Endothelial cell of umbilical vein (primary cell): ENCODE measurements at regions not wholly inside any gene's neighbourhood (a gene's known extent, or its start where the extent isn't known, plus 50 kb on each side); places are given as distances from the start of the nearest gene placed in this dataset.

ENCODE experiments used
- BruUV-seq: library from RNA; stranded (reverse); fragments of 400-500 nt; replicated peaks from 2 replicates; lab custom pipeline; 2021; lab: Mats Ljungman, UMichigan
- CTCF ChIA-PET: fragments of 300-600, 350-600 bp; sonication (Branson Sonifier 250); formaldehyde crosslinking; loops from one replicate; lab custom pipeline; 2021; ENCODE audit warnings: antibody characterized with exemption, inconsistent platforms; lab: Charles Lee
- POLR2A ChIA-PET: fragments of 300-600, 350-600 bp; sonication (Branson Sonifier 250); formaldehyde crosslinking; loops from one replicate; lab custom pipeline; 2021; ENCODE audit warnings: antibody characterized with exemption, inconsistent platforms; lab: Charles Lee
- DNase-seq: peaks from one replicate; pipeline ENCODE4 v3.0.0-alpha.2; 2011; ENCODE audit warnings: low read depth, low spot score
- FAIRE-seq: peaks from 2 replicates; lab custom pipeline; 2011; peaks lifted over from hg19 to GRCh38; lab: Jason Lieb, UNC
- H2AFZ ChIP-seq: 2 replicates; pipeline ENCODE4 v1.6.0; 2012; ENCODE audit warnings: low read depth, low read length, control low read depth, inconsistent platforms
- H3K27ac ChIP-seq: 2 replicates; pipeline ENCODE4 v1.5.1; 2011; ENCODE audit warnings: low read depth, mild to moderate bottlenecking, control low read depth, low read length, moderate library complexity; ENCODE audit not compliant: insufficient read depth
- H3K27me3 ChIP-seq, 2 experiments: 2 replicates each; pipeline versions ENCODE4 v1.6.0 to v1.6.1; 2011; ENCODE audit warnings: low read length in 2 of 2, mixed read lengths in 1 of 2; ENCODE audit not compliant: control insufficient read depth in 2 of 2, insufficient read depth in 2 of 2
- H3K36me3 ChIP-seq, 2 experiments: 2 replicates in 1 of 2; 3 replicates in 1 of 2; pipeline ENCODE4 v1.5.1; 2011; ENCODE audit warnings: low read length in 2 of 2, mild to moderate bottlenecking in 1 of 2, moderate library complexity in 1 of 2; ENCODE audit not compliant: control insufficient read depth in 2 of 2, insufficient read depth in 2 of 2; ENCODE audit errors: extremely low read depth in 1 of 2
- H3K4me1 ChIP-seq: 3 replicates; pipeline ENCODE4 v1.5.1; 2011; ENCODE audit warnings: mild to moderate bottlenecking, low read length; ENCODE audit not compliant: control insufficient read depth, insufficient read depth; ENCODE audit errors: extremely low read depth
- H3K4me2 ChIP-seq: 2 replicates; pipeline ENCODE4 v1.6.1; 2011; ENCODE audit warnings: low read length, control low read depth, mixed read lengths; ENCODE audit not compliant: insufficient read depth
- H3K4me3 ChIP-seq, 3 experiments: fragments of 200-600 bp in 1 of 3; sonication (generic), shearing (Covaris generic) in 1 of 3; replicated peaks in 1 of 3; 2 replicates each; pipeline ENCODE4 v1.5.1; 2011 to 2016; ENCODE audit warnings: control low read depth in 3 of 3, low read length in 3 of 3, mild to moderate bottlenecking in 2 of 3, inconsistent platforms in 1 of 3, low read depth in 1 of 3, moderate library complexity in 1 of 3; ENCODE audit not compliant: insufficient read depth in 1 of 3
- H3K79me2 ChIP-seq: 2 replicates; pipeline ENCODE4 v1.6.0; 2012; ENCODE audit warnings: low read length, inconsistent platforms; ENCODE audit not compliant: control insufficient read depth, insufficient read depth
- H3K9ac ChIP-seq: replicated peaks from 2 replicates; pipeline ENCODE3; 2011; ENCODE audit warnings: low read length, control low read depth; ENCODE audit not compliant: insufficient read depth; ENCODE audit errors: extremely low read depth
- H3K9me1 ChIP-seq: replicated peaks from 3 replicates; pipeline ENCODE4 v1.6.0; 2011; ENCODE audit warnings: mild to moderate bottlenecking, low read length; ENCODE audit not compliant: control insufficient read depth, insufficient read depth; ENCODE audit errors: extremely low read depth
- H3K9me3 ChIP-seq: replicated peaks from 2 replicates; pipeline ENCODE4 v1.5.1; 2012; ENCODE audit warnings: low read length, inconsistent platforms; ENCODE audit not compliant: control insufficient read depth, insufficient read depth
- H4K20me1 ChIP-seq: replicated peaks from 2 replicates; pipeline ENCODE3; 2011; ENCODE audit warnings: mild to moderate bottlenecking, low read length; ENCODE audit not compliant: control insufficient read depth, insufficient read depth; ENCODE audit errors: extremely low read depth
- EZH2 ChIP-seq: IDR thresholded peaks from 2 replicates; pipeline ENCODE4 v1.6.1; 2012; ENCODE audit warnings: borderline replicate concordance, low read depth, mild to moderate bottlenecking, moderate library complexity, low read length, inconsistent platforms; ENCODE audit not compliant: severe bottlenecking
- FOS ChIP-seq: IDR thresholded peaks from 2 replicates; pipeline ENCODE4 v1.6.1; 2011; ENCODE audit warnings: mild to moderate bottlenecking, low read length, moderate library complexity, borderline replicate concordance; ENCODE audit not compliant: insufficient read depth
- GATA2 ChIP-seq: IDR thresholded peaks from 2 replicates; pipeline ENCODE4 v1.7.0; 2011; ENCODE audit warnings: low read depth, mild to moderate bottlenecking, moderate library complexity, mixed read lengths, low read length; ENCODE audit not compliant: insufficient read length, insufficient read depth
- JUN ChIP-seq: IDR thresholded peaks from 2 replicates; pipeline ENCODE4 v1.6.1; 2011; ENCODE audit warnings: borderline replicate concordance, low read depth; ENCODE audit not compliant: insufficient read length, insufficient read depth
- MAX ChIP-seq: IDR thresholded peaks from 2 replicates; pipeline ENCODE4 v1.6.1; 2011; ENCODE audit not compliant: insufficient read depth, insufficient read length
- MYC ChIP-seq: IDR thresholded peaks from one replicate; pipeline ENCODE4 v1.6.1; 2011; ENCODE audit warnings: mild to moderate bottlenecking, low read depth, low read length
- POLR2A ChIP-seq: IDR thresholded peaks from 2 replicates; pipeline ENCODE4 v1.6.1; 2012; ENCODE audit warnings: low read depth, mild to moderate bottlenecking, control low read depth, low read length
- POLR2AphosphoS5 ChIP-seq: IDR thresholded peaks from 2 replicates; pipeline ENCODE4 v1.6.1; 2012; ENCODE audit warnings: low read depth, mild to moderate bottlenecking, control low read depth, low read length, moderate library complexity; ENCODE audit not compliant: insufficient read depth
- dilution Hi-C: fragments of 300-500 bp; cut with MboI; formaldehyde crosslinking; loops from one replicate; pipeline ENCODE4 v1.15.0; 2019; ENCODE audit warnings: low sequenced_read_pairs; ENCODE audit not compliant: extremely low pct_ligation_motif_present
- intact Hi-C: fragments of 100-400 bp; cut with micrococcal nuclease; formaldehyde crosslinking; loops from one replicate; pipeline ENCODE4 v1.10.0; 2022
- TF ChIP-seq, protein P1 (sequence below), 2 donors: IDR thresholded peaks; 1 replicate in 1 of 2; 2 replicates in 1 of 2; pipeline ENCODE4 v1.5.1; 2011; ENCODE audit warnings: low read length in 2 of 2, mild to moderate bottlenecking in 2 of 2, moderate library complexity in 2 of 2, control low read depth in 1 of 2, inconsistent platforms in 1 of 2, low read depth in 1 of 2; ENCODE audit not compliant: insufficient read depth in 1 of 2; ENCODE audit errors: extremely low read depth in 1 of 2

DNA sequence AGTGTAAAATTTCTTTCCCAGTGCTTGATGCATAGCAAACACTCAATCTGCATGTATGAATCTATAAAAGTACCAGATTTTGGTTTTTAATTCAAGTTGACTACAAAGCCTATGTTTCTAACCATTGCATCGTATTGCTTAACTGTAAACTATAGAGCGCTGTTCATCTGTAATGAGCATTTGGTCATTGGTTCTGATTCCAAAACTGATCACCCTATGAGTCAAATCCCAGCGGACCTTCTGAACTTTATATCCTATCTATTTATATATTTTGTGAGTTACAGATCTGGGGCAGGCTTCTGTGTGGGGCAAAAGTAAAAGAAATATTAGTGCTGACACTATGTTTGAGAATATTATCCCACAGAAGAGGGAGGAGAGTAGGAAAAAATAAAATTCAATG, 305.7 kb upstream of the TNC start:
- H3K4me1 ChIP-seq = no peaks in the 10 kb centered on the region
- TF ChIP-seq GATA2 (no peak), MYC (no peak), POLR2A (no peak), POLR2AphosphoS5 (no peak), FOS (no peak), EZH2 (no peak), JUN (no peak), MAX (no peak)
- TF ChIP-seq, protein P1, sequence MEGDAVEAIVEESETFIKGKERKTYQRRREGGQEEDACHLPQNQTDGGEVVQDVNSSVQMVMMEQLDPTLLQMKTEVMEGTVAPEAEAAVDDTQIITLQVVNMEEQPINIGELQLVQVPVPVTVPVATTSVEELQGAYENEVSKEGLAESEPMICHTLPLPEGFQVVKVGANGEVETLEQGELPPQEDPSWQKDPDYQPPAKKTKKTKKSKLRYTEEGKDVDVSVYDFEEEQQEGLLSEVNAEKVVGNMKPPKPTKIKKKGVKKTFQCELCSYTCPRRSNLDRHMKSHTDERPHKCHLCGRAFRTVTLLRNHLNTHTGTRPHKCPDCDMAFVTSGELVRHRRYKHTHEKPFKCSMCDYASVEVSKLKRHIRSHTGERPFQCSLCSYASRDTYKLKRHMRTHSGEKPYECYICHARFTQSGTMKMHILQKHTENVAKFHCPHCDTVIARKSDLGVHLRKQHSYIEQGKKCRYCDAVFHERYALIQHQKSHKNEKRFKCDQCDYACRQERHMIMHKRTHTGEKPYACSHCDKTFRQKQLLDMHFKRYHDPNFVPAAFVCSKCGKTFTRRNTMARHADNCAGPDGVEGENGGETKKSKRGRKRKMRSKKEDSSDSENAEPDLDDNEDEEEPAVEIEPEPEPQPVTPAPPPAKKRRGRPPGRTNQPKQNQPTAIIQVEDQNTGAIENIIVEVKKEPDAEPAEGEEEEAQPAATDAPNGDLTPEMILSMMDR (IDR thresholded peaks at IDR 0.05; ENCODE audit: extremely low read depth in 1 of 2, insufficient read depth in 1 of 2, low read depth in 1 of 2, low read length in 2 of 2) = no peak
- FAIRE-seq (no peak), DNase-seq (no peak)
- H3K27ac ChIP-seq = no peak overlapping the region
- no peaks in the 10 kb centered on the region for H3K27me3 ChIP-seq
- no peaks in the 10 kb centered on the region for H3K9me3 ChIP-seq
- no peak overlapping the region for H3K4me2 ChIP-seq
- no peak overlapping the region for H2AFZ ChIP-seq
- no peaks in the 10 kb centered on the region for H3K36me3 ChIP-seq
- ChIA-PET CTCF (no interaction called here), POLR2A (no interaction called here)
- intact Hi-C loops (no loop called here), dilution Hi-C loops (no loop called here)
- no peaks in the 10 kb centered on the region for H3K9me1 ChIP-seq
- H3K9ac ChIP-seq = no peak overlapping the region
- no peak overlapping the region for H3K4me3 ChIP-seq
- BruUV-seq = no TSS peak
- H4K20me1 ChIP-seq = no peaks in the 10 kb centered on the region
- no peaks in the 10 kb centered on the region for H3K79me2 ChIP-seq
